ENCODE measurements at regions not wholly inside any gene's neighbourhood (a gene's known extent, or its start where the extent isn't known, plus 50 kb on each side); places are given as distances from the start of the nearest gene placed in this dataset.

GRCh38 chr3:117261983-117262421 lies 552.4 kb downstream of the TUSC7 start:
- H3K4me3 ChIP-seq (ENCODE audit: low read depth, low read length), result no peak overlapping the region
- no peak for TF ChIP-seq CTCF (IDR thresholded peaks at IDR 0.05; ENCODE audit: low read depth, low read length, missing control alignments)
- no peak for DNase-seq (ENCODE audit: low read depth)

- DNase-seq (ENCODE audit: low read depth), result no peak
- no peak for TF ChIP-seq CTCF (IDR thresholded peaks at IDR 0.05; ENCODE audit: low read depth, low read length, missing control alignments)
- no peak overlapping the region for H3K4me3 ChIP-seq (ENCODE audit: low read depth, low read length)
These were observed 553.7 kb downstream of the TUSC7 start for GRCh38 chr3:117263270-117263669.

- no peak for DNase-seq (ENCODE audit: low read depth)
These were observed 554.2 kb downstream of the TUSC7 start for GRCh38 chr3:117263745-117264144.

GRCh38 chr3:117264204-117264994 lies 554.8 kb downstream of the TUSC7 start:
- no peak overlapping the region for H3K4me3 ChIP-seq (ENCODE audit: low read depth, low read length)
- TF ChIP-seq CTCF (IDR thresholded peaks at IDR 0.05; ENCODE audit: low read depth, low read length, missing control alignments), result no peak
- no peak for DNase-seq (ENCODE audit: low read depth)

More at GRCh38 chr3:117263745-117264144, 554.2 kb downstream of the TUSC7 start:
- H3K4me3 ChIP-seq (ENCODE audit: low read depth, low read length), result no peak overlapping the region
- no peak for TF ChIP-seq CTCF (IDR thresholded peaks at IDR 0.05; ENCODE audit: low read depth, low read length, missing control alignments)

- no peak for DNase-seq (ENCODE audit: low read depth)
- no peak overlapping the region for H3K4me3 ChIP-seq (ENCODE audit: low read depth, low read length)
- TF ChIP-seq CTCF (IDR thresholded peaks at IDR 0.05; ENCODE audit: low read depth, low read length, missing control alignments), result no peak
These were observed 557.2 kb downstream of the TUSC7 start for GRCh38 chr3:117266806-117267205.

GRCh38 chr3:117268318-117268717 lies 558.7 kb downstream of the TUSC7 start:
- TF ChIP-seq CTCF (IDR thresholded peaks at IDR 0.05; ENCODE audit: low read depth, low read length, missing control alignments), result no peak
- no peak for DNase-seq (ENCODE audit: low read depth)
- H3K4me3 ChIP-seq (ENCODE audit: low read depth, low read length), result no peak overlapping the region

GRCh38 chr3:117272274-117272673 lies 562.7 kb downstream of the TUSC7 start:
- DNase-seq (ENCODE audit: low read depth), result no peak
- no peak for TF ChIP-seq CTCF (IDR thresholded peaks at IDR 0.05; ENCODE audit: low read depth, low read length, missing control alignments)
- H3K4me3 ChIP-seq (ENCODE audit: low read depth, low read length), result no peak overlapping the region

All from GM12864 (cell line).